ENCODE measurements at regions not wholly inside any gene's neighbourhood (a gene's known extent, or its start where the extent isn't known, plus 50 kb on each side); places are given as distances from the start of the nearest gene placed in this dataset.

- TF ChIP-seq CTCF (conservative IDR thresholded peaks at IDR 0.05) (no peak), ZFX (IDR thresholded peaks at IDR 0.05) (no peak)
Observed at GRCh38 chr2:3948191-3948590, 244.8 kb downstream of the DCDC2C start.

All from C4-2B (cell line).